ENCODE measurements at regions not wholly inside any gene's neighbourhood (a gene's known extent, or its start where the extent isn't known, plus 50 kb on each side); places are given as distances from the start of the nearest gene placed in this dataset.

DNA sequence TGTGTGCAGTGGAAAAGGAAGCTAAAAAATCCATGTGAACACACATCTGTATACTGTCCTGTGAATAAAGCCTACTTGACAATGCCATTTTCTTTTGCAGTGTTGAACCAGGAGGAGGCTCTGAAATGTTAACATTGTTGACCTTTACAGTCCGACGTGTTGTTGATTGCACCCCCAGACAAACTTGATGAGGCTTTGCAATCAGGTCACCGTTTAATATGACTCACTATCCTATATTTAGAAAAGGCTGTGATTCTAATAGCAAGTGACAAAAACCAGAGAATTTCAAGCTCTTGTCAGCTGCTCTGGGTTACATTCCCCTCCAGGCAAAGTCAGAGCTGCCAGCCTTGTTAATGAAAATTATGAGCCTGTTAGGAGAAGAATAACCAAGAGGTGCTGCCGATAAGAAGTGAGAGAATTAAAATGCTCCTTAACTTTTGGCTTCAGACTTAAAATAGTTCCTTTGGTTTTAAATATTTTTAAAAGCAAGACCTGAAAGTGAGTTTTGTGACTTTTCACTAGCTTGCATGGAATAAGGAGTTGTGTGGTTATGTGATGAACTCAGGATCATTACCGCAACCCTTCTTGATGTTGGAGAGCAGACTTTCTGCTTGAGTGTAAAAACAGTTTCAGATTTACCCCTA lies 162.1 kb downstream of the QPCT start:
- in situ Hi-C loops (cut with HindIII; ENCODE audit: low sequenced_read_pairs), result no loop called here
- TF ChIP-seq CTCF (IDR thresholded peaks at IDR 0.05; ENCODE audit: low read depth, low read length, missing control alignments), result no peak
- no peak for DNase-seq (ENCODE audit: low read depth)

DNA sequence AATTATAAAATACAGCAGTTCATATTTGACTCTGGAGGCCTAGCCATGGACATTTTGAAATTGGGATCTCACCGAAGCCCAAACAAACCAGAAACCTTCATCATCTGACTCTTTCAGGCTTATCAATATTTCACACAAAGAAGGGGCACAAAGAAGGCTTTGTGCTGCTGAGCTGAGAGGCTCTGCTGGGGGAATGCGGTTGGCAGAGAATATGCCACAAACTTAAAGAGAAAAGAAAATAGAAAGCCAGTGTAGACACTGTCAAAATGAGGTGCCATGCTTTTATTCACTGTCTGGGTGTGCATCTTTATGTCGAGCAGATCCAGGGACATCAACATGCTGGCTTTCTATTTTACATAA lies 162.6 kb downstream of the QPCT start:
- TF ChIP-seq CTCF (IDR thresholded peaks at IDR 0.05; ENCODE audit: low read depth, low read length, missing control alignments), result no peak
- no peak for DNase-seq (ENCODE audit: low read depth)
- no peak overlapping the region for H3K4me3 ChIP-seq (ENCODE audit: low read depth, low read length)
- in situ Hi-C loops (cut with HindIII; ENCODE audit: low sequenced_read_pairs), result no loop called here

More for the DNA sequence above, 162.1 kb downstream of the QPCT start:
- H3K4me3 ChIP-seq (ENCODE audit: low read depth, low read length), result no peak overlapping the region

DNA sequence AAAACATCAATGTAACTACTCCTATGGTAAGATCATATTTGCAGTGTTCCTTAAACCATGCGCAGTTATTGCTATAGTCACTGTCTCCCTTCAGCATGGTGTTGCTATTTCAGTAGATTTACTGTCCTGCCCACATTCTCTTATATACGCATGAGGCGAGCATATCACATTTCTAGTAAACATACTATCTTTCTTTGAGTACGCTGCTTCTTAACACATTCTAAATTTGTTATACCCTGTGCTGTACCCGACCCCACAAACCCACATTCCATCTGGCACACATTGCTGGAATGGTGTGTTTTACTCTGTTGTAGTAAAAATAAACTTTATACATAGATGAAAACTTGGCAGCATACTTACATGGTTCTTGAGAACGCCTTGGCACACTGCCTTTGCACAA lies 163.3 kb downstream of the QPCT start:
- H3K4me3 ChIP-seq (ENCODE audit: low read depth, low read length), result no peak overlapping the region
- DNase-seq (ENCODE audit: low read depth), result no peak
- TF ChIP-seq CTCF (IDR thresholded peaks at IDR 0.05; ENCODE audit: low read depth, low read length, missing control alignments), result no peak
- in situ Hi-C loops (cut with HindIII; ENCODE audit: low sequenced_read_pairs), result no loop called here

DNA sequence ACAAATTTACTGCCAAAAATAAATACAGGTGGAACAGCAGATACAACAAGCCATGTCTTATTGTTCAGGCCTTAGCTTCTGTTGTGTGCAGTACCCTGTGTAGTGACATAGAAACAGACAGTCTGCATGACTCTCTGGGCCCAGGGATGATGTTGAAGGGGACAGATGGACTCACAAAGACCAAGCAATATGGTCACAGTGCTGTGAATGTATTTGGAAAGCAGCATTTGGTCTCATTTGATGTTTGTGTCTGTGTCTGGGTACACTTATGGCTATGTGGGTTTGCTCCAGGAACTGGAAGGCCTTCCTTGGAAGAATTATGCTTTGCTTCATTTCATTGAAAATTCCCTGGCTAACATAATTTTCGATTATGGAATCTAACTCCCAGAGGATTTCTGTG lies 158.5 kb downstream of the CDC42EP3 start:
- in situ Hi-C loops (cut with HindIII; ENCODE audit: low sequenced_read_pairs), result no loop called here
- DNase-seq (ENCODE audit: low read depth), result no peak
- no peak for TF ChIP-seq CTCF (IDR thresholded peaks at IDR 0.05; ENCODE audit: low read depth, low read length, missing control alignments)
- H3K4me3 ChIP-seq (ENCODE audit: low read depth, low read length), result no peak overlapping the region

DNA sequence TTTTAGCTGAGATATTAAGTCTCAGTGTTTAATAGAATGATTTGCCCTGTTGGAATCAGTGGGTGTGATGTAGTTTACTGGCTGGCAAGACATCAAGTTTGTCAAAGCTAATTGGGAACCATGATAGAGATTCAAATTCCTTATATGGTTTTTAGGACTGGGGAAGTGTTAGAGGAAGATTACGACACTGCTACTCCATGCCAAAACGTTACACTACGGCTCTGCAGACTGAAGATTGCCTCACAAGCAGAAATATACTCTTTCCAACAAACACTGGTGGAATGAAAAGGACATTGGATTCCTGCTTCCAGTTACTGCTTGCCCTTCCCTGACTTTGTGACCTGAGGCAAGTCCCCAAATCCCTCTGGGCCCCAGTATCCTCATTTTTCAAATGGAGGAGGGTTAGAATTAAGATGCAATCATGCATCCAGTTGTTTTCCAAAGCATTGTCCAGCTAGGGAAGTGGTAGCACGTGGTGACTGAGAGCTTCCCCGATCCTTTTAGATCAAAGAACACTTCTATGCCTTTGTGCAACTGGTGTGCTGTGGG lies 147.6 kb downstream of the CDC42EP3 start:
- in situ Hi-C loops (cut with HindIII; ENCODE audit: low sequenced_read_pairs), result no loop called here
- no peak for TF ChIP-seq CTCF (IDR thresholded peaks at IDR 0.05; ENCODE audit: low read depth, low read length, missing control alignments)

GRCh38 chr2:37526323-37526722 lies 145.1 kb downstream of the CDC42EP3 start:
- DNase-seq (ENCODE audit: low read depth), result no peak
- no peak overlapping the region for H3K4me3 ChIP-seq (ENCODE audit: low read depth, low read length)
- in situ Hi-C loops (cut with HindIII; ENCODE audit: low sequenced_read_pairs), result no loop called here
- TF ChIP-seq CTCF (IDR thresholded peaks at IDR 0.05; ENCODE audit: low read depth, low read length, missing control alignments), result no peak

More for the DNA sequence above, 147.6 kb downstream of the CDC42EP3 start:
- no peak overlapping the region for H3K4me3 ChIP-seq (ENCODE audit: low read depth, low read length)
- peak; percentile 46 for DNase-seq (ENCODE audit: low read depth)
